HG03103 (cell line): ENCODE measurements at regions not wholly inside any gene's neighbourhood (a gene's known extent, or its start where the extent isn't known, plus 50 kb on each side); places are given as distances from the start of the nearest gene placed in this dataset.

Experiments
- ATAC-seq: cut with Tn5 transposase; IDR thresholded peaks from one replicate; pipeline ENCODE4 v1.9.1; 2021; ENCODE audit warnings: low read depth; ENCODE audit not compliant: unreplicated experiment

- no peak for ATAC-seq
These were observed 161.0 kb downstream of the SPATA31D1 start for GRCh38 chr9:82149501-82149946.

GRCh38 chr9:82152181-82152580 is 163.6 kb downstream of the SPATA31D1 start:
- no peak for ATAC-seq

- no peak for ATAC-seq
These were observed 164.5 kb downstream of the SPATA31D1 start for GRCh38 chr9:82153032-82153431.

GRCh38 chr9:82154573-82154972 is 166.0 kb downstream of the SPATA31D1 start:
- no peak for ATAC-seq

GRCh38 chr9:82161876-82162275 is 173.3 kb downstream of the SPATA31D1 start:
- ATAC-seq: no peak

- ATAC-seq: no peak
These were observed 175.6 kb downstream of the SPATA31D1 start for GRCh38 chr9:82164159-82164558.

- no peak for ATAC-seq
These were observed 178.7 kb downstream of the SPATA31D1 start for GRCh38 chr9:82167296-82167695.

GRCh38 chr9:82168585-82168984 is 180.0 kb downstream of the SPATA31D1 start:
- no peak for ATAC-seq

GRCh38 chr9:82170866-82171265 is 182.3 kb downstream of the SPATA31D1 start:
- ATAC-seq: no peak

GRCh38 chr9:82171271-82171670 is 182.7 kb downstream of the SPATA31D1 start:
- no peak for ATAC-seq

GRCh38 chr9:82180711-82181110 is 192.1 kb downstream of the SPATA31D1 start:
- ATAC-seq: no peak

- no peak for ATAC-seq
These were observed 194.7 kb downstream of the SPATA31D1 start for GRCh38 chr9:82183181-82183860.

GRCh38 chr9:82184524-82184923 is 196.0 kb downstream of the SPATA31D1 start:
- ATAC-seq: no peak

- no peak for ATAC-seq
These were observed 200.2 kb downstream of the SPATA31D1 start for GRCh38 chr9:82188817-82189216.

- ATAC-seq: no peak
These were observed 202.7 kb downstream of the SPATA31D1 start for GRCh38 chr9:82191082-82191770.

- no peak for ATAC-seq
These were observed 203.6 kb downstream of the SPATA31D1 start for GRCh38 chr9:82192211-82192610.

- ATAC-seq: no peak
These were observed 208.3 kb downstream of the SPATA31D1 start for GRCh38 chr9:82196622-82197441.

- no peak for ATAC-seq
These were observed 212.6 kb downstream of the SPATA31D1 start for GRCh38 chr9:82201196-82201595.

GRCh38 chr9:82202808-82203207 is 214.2 kb downstream of the SPATA31D1 start:
- ATAC-seq: no peak

GRCh38 chr9:82206490-82206889 is 217.9 kb downstream of the SPATA31D1 start:
- no peak for ATAC-seq

GRCh38 chr9:82206946-82207345 is 218.4 kb downstream of the SPATA31D1 start:
- no peak for ATAC-seq
